NCI-H524 treated with DMSO at 0.1 percent for 48 hours (cell line): ENCODE measurements at regions not wholly inside any gene's neighbourhood (a gene's known extent, or its start where the extent isn't known, plus 50 kb on each side); places are given as distances from the start of the nearest gene placed in this dataset.
A peak's percentile ranks its signal among the peaks of the same experiment; 100 is the strongest.

Experiments used
- DNase-seq: peaks from one replicate; lab custom pipeline; 2025; lab: John Stamatoyannopoulos, UW

GRCh38 chr7:25889765-25890164 is 262.2 kb upstream of the NFE2L3 start:
- no peak for DNase-seq

GRCh38 chr7:25891591-25891990 is 260.4 kb upstream of the NFE2L3 start:
- DNase-seq, result no peak

DNA sequence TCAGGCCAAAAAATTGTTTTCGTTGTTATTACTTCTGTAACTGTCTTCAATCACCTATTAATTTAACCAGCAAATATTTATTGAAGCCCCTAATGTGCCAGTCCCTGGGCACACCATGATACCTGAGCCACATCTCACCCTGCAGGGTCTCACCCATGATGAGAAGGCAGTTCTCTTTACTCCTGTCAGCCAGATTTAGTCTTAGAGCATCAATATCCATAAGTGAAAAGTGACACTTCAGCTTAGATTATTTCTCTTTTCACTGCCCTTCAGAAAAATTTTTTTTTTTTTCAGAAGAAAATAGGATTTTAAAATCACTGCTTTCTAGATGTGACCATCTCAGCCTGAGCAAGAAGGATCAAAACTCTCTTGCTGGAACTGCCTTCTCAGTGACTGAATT is 258.6 kb upstream of the NFE2L3 start:
- no peak for DNase-seq

DNA sequence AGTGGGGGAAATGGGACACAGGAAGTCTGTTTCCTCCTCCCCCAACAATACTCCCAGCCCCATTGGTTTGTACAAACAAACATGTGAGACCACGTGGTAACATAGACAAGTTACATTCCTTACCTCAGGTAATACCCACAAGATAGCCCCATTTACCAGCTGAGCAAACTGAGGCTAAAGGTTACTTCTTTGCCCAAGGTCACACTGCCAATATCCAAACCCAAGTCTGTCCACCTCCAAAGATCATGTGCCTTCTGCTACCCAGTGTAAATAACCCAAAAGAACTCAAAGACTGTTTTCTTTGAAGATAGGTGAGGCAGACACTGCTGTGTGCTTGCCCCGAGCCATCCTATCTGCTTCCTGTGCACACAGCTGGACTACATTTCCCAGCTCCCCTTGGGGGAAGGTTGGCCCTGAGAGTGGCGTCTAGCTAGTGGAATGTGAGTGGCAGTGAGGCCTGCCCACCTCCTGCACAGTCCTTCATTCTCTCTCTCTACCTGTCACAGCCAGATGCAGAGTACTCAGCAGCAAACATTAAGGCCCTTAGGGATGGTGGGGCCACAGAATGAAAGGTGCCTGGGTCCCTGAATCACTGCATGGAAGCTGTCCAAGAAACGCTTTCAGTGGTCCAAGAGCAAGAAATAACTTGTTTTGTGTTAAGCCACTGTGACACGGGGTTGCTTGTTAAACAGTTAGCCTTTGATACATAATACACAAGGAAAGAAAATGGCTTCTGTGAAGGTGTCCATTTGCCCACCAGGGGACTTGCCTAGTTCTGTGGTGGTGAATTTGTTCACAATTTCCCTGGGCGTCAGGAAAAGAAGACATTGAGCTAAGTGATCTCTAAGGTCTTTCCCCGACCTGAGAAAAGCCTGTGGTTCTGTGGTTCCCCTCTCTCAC is 257.7 kb upstream of the NFE2L3 start:
- peak; percentile 33 for DNase-seq

DNA sequence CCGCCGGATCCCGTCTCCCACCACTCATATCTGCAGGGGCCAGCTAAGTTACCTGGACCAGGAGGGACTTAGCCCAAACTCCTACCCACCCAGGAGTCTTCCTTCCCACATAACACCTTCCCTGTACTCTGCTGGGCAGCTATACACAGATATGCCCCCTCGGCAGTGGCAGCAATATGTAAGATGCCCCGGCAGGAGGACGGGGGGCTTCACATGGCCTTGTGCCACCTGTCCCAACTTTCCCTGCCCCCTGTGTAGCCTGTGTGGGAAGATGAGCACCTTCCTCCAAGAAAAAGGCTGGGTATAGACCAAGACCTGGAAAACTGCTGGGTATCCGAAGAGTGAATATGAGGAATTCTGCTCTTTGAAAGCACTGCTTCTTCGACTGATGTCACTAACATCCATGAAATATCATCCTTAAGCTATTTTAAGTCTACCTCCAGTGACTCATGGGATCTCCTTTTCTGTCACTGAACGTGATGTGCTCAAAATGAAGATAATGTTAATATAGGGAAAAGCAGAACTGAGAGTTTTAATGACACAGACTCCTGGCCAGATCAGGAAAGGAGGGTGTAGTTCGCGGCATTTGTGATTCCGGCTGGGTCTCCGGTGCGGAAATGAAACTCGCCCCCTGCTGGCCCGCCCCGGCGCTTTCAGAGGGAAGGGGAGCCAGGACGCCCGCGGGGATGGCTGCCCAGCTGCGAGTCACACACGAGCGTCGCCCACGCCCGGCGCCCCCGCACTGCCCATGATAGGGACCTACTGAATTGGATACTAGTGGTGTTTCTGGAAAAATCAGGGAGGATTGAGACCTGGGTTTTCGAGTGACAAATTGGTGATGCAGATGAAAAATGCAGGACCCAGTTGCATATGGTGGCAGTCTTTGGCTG is 256.9 kb upstream of the NFE2L3 start:
- no peak for DNase-seq

DNA sequence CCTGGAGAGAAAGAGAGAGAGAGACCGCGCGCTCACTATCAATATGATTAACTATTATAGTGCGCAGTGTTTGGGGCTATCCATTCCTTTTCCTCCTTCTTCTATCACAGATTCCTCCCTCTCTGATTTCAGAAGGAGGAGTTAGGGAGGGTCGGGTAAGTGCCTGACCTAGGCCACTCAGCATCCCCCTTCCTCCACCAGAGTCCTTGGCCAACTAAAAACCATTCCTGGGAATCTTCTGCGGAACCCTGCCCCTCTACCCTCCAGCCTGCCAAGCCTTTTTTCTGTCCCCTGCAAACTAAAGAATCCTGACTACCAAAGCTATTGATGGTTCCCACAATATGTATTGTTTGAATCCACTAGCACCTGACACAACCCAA is 256.2 kb upstream of the NFE2L3 start:
- no peak for DNase-seq

GRCh38 chr7:25897261-25897782 is 254.7 kb upstream of the NFE2L3 start:
- DNase-seq, result no peak

GRCh38 chr7:25900245-25900644 is 251.8 kb upstream of the NFE2L3 start:
- DNase-seq, result no peak

GRCh38 chr7:25900877-25901276 is 251.1 kb upstream of the NFE2L3 start:
- no peak for DNase-seq

DNA sequence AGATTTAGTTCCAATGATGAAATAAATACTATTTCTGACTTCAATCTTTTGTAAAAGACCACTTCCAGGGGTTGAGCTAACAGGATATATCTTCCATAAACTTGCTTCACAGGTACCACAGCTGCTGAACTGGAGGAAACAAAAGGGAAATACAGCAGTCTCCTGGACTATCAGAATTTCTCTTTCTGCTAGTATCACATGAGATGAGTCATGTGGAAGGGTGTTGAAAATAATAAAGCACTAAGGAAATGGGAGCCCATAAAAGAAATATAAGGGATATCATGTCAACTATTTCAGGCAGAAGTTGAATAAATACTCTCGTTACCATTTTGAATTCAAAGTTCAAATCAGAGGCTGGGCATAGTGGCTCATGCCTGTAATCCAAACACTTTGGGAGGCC is 250.3 kb upstream of the NFE2L3 start:
- DNase-seq, result no peak

GRCh38 chr7:25906003-25906402 is 246.0 kb upstream of the NFE2L3 start:
- DNase-seq, result no peak

- DNase-seq, result no peak
Observed at GRCh38 chr7:25906760-25907159, 245.2 kb upstream of the NFE2L3 start.

- no peak for DNase-seq
Observed at GRCh38 chr7:25907214-25907613, 244.8 kb upstream of the NFE2L3 start.

DNA sequence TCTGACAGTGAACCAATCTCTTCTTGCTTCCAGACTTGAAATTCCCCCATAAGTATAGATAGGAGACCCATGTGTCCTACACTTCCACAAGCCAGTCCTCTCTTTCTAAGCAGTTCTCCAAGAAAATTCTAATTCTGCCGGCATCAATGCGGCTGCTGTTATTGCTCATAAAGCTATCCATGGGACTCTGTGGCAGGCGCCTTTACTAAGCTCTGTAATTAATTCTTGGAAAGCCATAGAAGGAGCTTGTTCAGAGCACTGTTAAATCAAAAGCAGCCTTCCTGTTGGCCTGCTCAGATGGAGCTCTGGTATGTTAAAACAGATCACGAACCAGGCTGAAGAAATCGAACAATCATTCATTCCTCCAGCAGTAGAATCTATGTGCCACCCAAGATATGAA is 244.3 kb upstream of the NFE2L3 start:
- DNase-seq, result no peak

DNA sequence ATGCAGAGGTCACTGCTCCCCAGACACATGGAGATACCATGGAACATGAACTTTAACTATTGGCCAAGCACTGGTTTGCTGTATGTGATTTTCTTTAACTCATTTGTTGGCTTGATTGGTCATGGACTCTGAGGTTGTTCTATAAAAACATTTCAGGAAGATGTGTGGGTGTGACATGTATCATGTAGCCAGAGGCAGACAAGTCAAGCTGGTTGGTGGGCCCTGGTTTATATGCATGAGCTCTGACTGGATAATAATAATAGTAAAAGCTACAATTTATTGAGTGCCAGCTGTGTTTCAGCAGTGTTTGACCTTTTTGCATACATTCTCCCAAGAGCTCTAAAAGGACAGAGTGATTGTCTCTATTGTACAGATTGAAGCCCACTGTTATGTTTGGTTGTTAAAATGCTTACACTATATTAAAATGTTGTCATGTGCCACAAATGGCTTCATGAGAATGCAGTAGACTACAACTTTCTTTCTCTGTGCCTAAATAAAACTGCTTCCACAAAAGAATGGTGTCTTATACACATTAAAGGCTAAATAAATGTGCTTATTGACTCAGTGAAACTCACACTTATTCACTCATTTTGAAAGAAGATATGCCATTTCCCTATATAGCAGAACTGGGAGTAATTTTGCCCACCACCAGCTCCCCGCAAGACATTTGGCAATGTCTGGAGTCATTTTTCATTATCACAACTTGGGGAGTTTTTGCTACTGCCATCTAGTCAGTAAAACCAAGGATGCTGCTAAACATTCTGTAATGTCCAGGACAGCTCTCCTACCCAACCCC is 243.6 kb upstream of the NFE2L3 start:
- no peak for DNase-seq

DNA sequence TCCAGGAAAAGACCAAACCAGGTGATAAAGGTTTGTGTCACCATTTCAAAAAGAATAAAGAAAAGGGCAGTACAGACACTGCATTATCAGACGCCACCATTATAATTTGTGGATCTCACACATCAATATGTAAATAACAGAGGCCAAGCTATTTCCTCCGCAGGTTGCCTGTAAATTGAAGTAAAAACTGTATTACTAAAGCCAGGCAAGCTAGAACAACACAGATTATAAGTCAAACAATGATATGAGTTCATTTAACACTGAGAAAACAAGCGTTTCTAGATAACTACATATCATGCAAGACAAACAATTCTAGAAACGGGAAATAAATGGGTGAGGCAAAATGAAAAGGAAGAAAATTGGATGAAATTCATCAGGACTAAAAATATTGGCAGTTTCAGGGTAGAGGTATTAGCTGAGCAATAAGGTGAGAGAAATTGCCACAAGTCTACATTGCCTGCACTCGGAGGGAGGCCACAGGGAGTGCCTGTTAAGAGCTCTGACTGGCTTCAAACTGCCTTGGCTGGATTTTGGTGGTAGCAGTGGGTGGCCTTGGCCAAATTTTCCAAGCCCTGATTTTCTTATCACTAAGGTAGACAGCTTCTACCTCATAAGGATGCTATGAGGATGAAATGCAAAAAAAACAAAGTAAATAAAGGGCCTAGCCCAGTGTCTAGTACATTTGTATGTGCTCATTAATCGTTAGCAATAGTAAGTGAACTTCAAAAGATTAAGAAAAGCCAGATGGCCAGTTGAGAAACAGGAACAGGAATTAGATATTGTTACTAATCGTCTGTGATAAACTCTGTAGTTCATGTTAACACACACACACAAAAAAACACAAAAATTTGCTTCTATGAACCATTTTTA is 240.0 kb upstream of the NFE2L3 start:
- DNase-seq, result no peak

DNA sequence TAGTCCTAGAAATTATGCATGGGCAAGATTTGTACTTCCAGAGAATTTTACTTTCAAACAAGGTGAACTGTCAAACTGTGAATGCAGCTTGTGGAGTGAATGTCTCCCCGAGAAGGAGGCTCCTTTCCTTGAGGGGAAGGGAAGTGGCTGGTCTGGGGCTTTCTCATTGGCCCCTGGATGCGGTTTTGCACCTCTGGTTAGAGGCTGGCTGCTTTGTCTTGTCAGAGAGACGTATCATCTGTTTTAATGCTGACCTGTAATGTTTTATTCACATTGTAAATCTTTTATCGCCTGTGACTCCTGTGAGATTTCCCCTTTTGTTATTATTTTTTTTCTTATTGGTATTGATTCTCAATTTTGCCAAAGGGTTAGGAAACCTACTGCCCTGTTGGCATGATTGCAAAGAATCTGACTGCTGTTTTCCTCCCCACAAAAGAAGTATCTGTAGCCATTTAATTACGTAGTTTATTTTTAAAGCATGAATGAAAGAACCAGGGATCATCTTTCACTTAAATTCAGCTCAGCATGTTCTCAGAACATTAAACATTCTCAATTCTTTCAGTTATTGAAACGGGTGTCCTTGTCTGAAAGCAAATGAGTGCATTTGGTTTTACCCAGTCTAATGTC is 238.3 kb upstream of the NFE2L3 start:
- DNase-seq, result no peak

- DNase-seq, result no peak
Observed at GRCh38 chr7:25918731-25919130, 233.3 kb upstream of the NFE2L3 start.

GRCh38 chr7:25922296-25922695 is 229.7 kb upstream of the NFE2L3 start:
- DNase-seq, result no peak

GRCh38 chr7:25923741-25924460 is 228.1 kb upstream of the NFE2L3 start:
- no peak for DNase-seq
